Upper lobe of right lung (tissue), 1 donor: ENCODE measurements at regions not wholly inside any gene's neighbourhood (a gene's known extent, or its start where the extent isn't known, plus 50 kb on each side); places are given as distances from the start of the nearest gene placed in this dataset.

Experiments
- ATAC-seq: fragments of 200-7000 bp; cut with Tn5 transposase; one replicate; pipeline ENCODE4 v1.9.1; 2020; ENCODE audit warnings: mild to moderate bottlenecking, moderate library complexity
- DNase-seq: peaks from one replicate; pipeline ENCODE4 v3.0.0-alpha.2; 2020
- H3K27ac ChIP-seq: fragments of 200-600 bp; one replicate; pipeline ENCODE4 v1.8.0; 2022
- H3K27me3 ChIP-seq: fragments of 200-600 bp; one replicate; pipeline ENCODE4 v1.8.0; 2022; ENCODE audit warnings: mild to moderate bottlenecking
- H3K36me3 ChIP-seq: fragments of 200-600 bp; one replicate; pipeline ENCODE4 v1.8.0; 2022
- H3K4me1 ChIP-seq: fragments of 200-600 bp; one replicate; pipeline ENCODE4 v1.8.0; 2022
- H3K4me3 ChIP-seq: fragments of 200-600 bp; one replicate; pipeline ENCODE4 v1.8.0; 2022; ENCODE audit warnings: mild to moderate bottlenecking
- H3K9me3 ChIP-seq: fragments of 200-600 bp; one replicate; pipeline ENCODE4 v1.8.0; 2022
- intact Hi-C: fragments of 100-400 bp; cut with DNase I; formaldehyde crosslinking; loops from one replicate; pipeline ENCODE4 v1.11.0; 2022
- TF ChIP-seq, protein P1 (sequence below): fragments of 200-600 bp; IDR thresholded peaks from one replicate; pipeline ENCODE4 v1.8.0; 2022; ENCODE audit warnings: antibody characterized with exemption
- donor health status: DM: no; HTN: yes; CAD: no; lungs with severe emphysema.

- Histone ChIP-seq H3K4me3 (no peak overlapping the region), H3K27ac (no peak overlapping the region), H3K9me3 (no peaks in the 10 kb centered on the region), H3K27me3 (no peaks in the 10 kb centered on the region), H3K36me3 (no peaks in the 10 kb centered on the region), H3K4me1 (no peaks in the 10 kb centered on the region)
- TF ChIP-seq, protein P1, sequence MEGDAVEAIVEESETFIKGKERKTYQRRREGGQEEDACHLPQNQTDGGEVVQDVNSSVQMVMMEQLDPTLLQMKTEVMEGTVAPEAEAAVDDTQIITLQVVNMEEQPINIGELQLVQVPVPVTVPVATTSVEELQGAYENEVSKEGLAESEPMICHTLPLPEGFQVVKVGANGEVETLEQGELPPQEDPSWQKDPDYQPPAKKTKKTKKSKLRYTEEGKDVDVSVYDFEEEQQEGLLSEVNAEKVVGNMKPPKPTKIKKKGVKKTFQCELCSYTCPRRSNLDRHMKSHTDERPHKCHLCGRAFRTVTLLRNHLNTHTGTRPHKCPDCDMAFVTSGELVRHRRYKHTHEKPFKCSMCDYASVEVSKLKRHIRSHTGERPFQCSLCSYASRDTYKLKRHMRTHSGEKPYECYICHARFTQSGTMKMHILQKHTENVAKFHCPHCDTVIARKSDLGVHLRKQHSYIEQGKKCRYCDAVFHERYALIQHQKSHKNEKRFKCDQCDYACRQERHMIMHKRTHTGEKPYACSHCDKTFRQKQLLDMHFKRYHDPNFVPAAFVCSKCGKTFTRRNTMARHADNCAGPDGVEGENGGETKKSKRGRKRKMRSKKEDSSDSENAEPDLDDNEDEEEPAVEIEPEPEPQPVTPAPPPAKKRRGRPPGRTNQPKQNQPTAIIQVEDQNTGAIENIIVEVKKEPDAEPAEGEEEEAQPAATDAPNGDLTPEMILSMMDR: no peak
- ATAC-seq (no peak), DNase-seq (no peak)
- intact Hi-C loops: no loop called here
These were observed 1113.1 kb upstream of the CITED2 start for GRCh38 chr6:140487586-140487985.

DNA sequence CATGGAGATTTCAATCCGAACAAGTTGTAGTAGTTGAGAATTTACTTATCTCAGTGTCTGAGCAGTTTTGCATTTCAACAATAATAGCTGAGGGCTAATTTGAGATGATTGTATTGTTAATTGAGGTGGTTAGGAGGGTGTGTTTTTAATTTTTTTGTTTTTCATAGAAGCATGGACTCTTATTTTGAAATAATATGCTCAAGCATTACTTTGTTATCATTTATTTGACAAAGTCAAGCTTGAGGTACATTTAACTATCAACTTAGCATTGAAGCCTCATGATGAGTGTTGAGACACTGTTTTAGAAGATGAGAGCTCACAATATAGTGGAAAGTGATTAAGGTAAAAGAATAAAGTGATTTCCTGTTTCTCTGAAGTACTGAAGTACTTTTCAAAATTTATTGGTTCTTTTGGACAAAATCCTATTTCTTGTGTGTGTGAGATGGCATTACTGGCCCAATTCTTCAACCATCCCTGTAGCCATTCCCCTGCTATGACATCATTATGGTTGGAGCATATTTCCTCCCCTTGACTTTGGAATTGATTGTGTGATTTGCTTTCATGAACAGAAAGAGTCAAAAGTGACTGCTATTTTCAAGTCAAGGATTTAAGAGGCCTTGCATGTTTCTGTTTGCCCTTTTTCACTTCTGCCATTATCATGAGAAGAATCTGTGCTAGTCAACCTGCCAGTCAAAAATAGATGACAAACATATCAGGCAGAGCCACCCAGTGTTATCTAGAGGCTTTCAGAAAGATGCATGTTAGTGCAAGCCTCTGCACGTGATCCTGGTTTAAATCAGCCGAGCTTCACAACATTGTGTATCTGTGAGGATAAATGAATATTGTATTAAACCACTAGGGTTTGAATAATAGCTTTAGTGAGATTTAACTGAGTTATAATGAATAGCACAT, 1112.3 kb upstream of the CITED2 start:
- ATAC-seq (no peak), DNase-seq (no peak)
- TF ChIP-seq, protein P1: no peak
- no peaks in the 10 kb centered on the region for H3K9me3 ChIP-seq
- H3K27me3 ChIP-seq: no peaks in the 10 kb centered on the region
- intact Hi-C loops: no loop called here
- H3K4me1 ChIP-seq: no peaks in the 10 kb centered on the region
- H3K27ac ChIP-seq: no peak overlapping the region
- H3K4me3 ChIP-seq: no peak overlapping the region
- H3K36me3 ChIP-seq: no peaks in the 10 kb centered on the region

GRCh38 chr6:140485740-140486449, 1111.4 kb upstream of the CITED2 start:
- peak overlapping the region; percentile 12 for H3K27ac ChIP-seq
- peak; percentile 89 for ATAC-seq
- DNase-seq: peak; percentile 67
- no peaks in the 10 kb centered on the region for H3K36me3 ChIP-seq
- H3K9me3 ChIP-seq: no peaks in the 10 kb centered on the region
- TF ChIP-seq, protein P1: no peak
- intact Hi-C loops: no loop called here
- H3K4me3 ChIP-seq: no peak overlapping the region
- no peaks in the 10 kb centered on the region for H3K27me3 ChIP-seq
- no peaks in the 10 kb centered on the region for H3K4me1 ChIP-seq

GRCh38 chr6:140480852-140481251, 1106.4 kb upstream of the CITED2 start:
- no peaks in the 10 kb centered on the region for H3K9me3 ChIP-seq
- H3K27ac ChIP-seq: no peak overlapping the region
- TF ChIP-seq, protein P1: no peak
- no peak for DNase-seq
- peak; percentile 68 for ATAC-seq
- H3K4me3 ChIP-seq: no peak overlapping the region
- H3K4me1 ChIP-seq: no peaks in the 10 kb centered on the region
- intact Hi-C loops: no loop called here
- no peaks in the 10 kb centered on the region for H3K27me3 ChIP-seq
- H3K36me3 ChIP-seq: no peaks in the 10 kb centered on the region

GRCh38 chr6:140478631-140479030, 1104.2 kb upstream of the CITED2 start:
- no peaks in the 10 kb centered on the region for H3K4me1 ChIP-seq
- intact Hi-C loops: no loop called here
- no peaks in the 10 kb centered on the region for H3K9me3 ChIP-seq
- H3K27ac ChIP-seq: no peak overlapping the region
- no peaks in the 10 kb centered on the region for H3K36me3 ChIP-seq
- no peaks in the 10 kb centered on the region for H3K27me3 ChIP-seq
- ATAC-seq (no peak), DNase-seq (no peak)
- H3K4me3 ChIP-seq: no peak overlapping the region
- TF ChIP-seq, protein P1: no peak
